Tibial nerve (tissue), 4 donors: ENCODE measurements at regions not wholly inside any gene's neighbourhood (a gene's known extent, or its start where the extent isn't known, plus 50 kb on each side); places are given as distances from the start of the nearest gene placed in this dataset.

Experiments used
- DNase-seq, 2 donors: peaks; one replicate each; pipeline ENCODE4 v3.0.0-alpha.2; 2019; ENCODE audit warnings: low spot score in 2 of 2
- H3K27ac ChIP-seq, 4 donors: fragments of 200-600 bp; sonication (generic) in 3 of 4; one replicate each; pipeline ENCODE4 v1.5.1; 2017 to 2019; ENCODE audit warnings: mild to moderate bottlenecking in 1 of 4
- H3K27me3 ChIP-seq, 2 donors: fragments of 200-600 bp; sonication (generic) in 1 of 2; one replicate each; pipeline versions ENCODE4 v1.5.1 to v1.6.0; 2017 to 2019
- H3K36me3 ChIP-seq, 3 donors: fragments of 200-600 bp; sonication (generic); one replicate each; pipeline ENCODE4 v1.5.1; 2018 to 2019
- H3K4me1 ChIP-seq, 4 donors: fragments of 200-600 bp; sonication (generic) in 3 of 4; one replicate each; pipeline ENCODE4 v1.5.1; 2017 to 2019
- H3K4me3 ChIP-seq, 4 donors: fragments of 200-600 bp; sonication (generic) in 3 of 4; one replicate each; pipeline ENCODE4 v1.5.1; 2017 to 2019; ENCODE audit warnings: mild to moderate bottlenecking in 1 of 4, moderate library complexity in 1 of 4
- H3K9me3 ChIP-seq, 4 donors: fragments of 200-600 bp; sonication (generic) in 3 of 4; one replicate each; pipeline ENCODE4 v1.5.1; 2017 to 2019
- CTCF ChIP-seq, 5 experiments: fragments of 200-600 bp in 3 of 5; fragments of 450-650 bp in 2 of 5; sonication (generic) in 3 of 5; IDR thresholded peaks; one replicate each; pipeline ENCODE4 v1.5.1; 2016 to 2019; ENCODE audit warnings: antibody characterized with exemption in 5 of 5, mild to moderate bottlenecking in 3 of 5, moderate library complexity in 2 of 5
- EP300 ChIP-seq, 2 donors: sonication (generic); formaldehyde crosslinking; IDR thresholded peaks; one replicate each; pipeline ENCODE4 v1.6.1; 2017; ENCODE audit warnings: antibody characterized with exemption in 2 of 2, mild to moderate bottlenecking in 1 of 2
- POLR2A ChIP-seq, 2 donors: fragments of 450-650 bp; IDR thresholded peaks; one replicate each; pipeline ENCODE4 v1.6.1; 2017; ENCODE audit warnings: antibody characterized with exemption in 2 of 2, mild to moderate bottlenecking in 2 of 2, moderate library complexity in 2 of 2
- WGBS, 2 donors: methylation state at CpG; one replicate each; pipeline ENCODE4 v1.1.5; 2018; 5-methylcytosine and 5-hydroxymethylcytosine counted together

GRCh38 chr6:48213076-48213788, 102.2 kb upstream of the PTCHD4 start:
- no peaks in the 10 kb centered on the region for H3K27me3 ChIP-seq
- H3K9me3 ChIP-seq, result peaks cover 0 to 2% (median 0%) of the 10 kb centered on the region in 4 donors
- 86 to 87% methylated on average over 8 of the region's 8 CpGs for WGBS, 2 donors
- H3K27ac ChIP-seq, result no peak overlapping the region
- no peaks in the 10 kb centered on the region for H3K36me3 ChIP-seq
- H3K4me3 ChIP-seq, result no peak overlapping the region
- no peaks in the 10 kb centered on the region for H3K4me1 ChIP-seq
- TF ChIP-seq CTCF (IDR thresholded peaks at IDR 0.05) (no peak), EP300 (IDR thresholded peaks at IDR 0.05) (no peak), POLR2A (IDR thresholded peaks at IDR 0.05) (no peak)
- DNase-seq, result no peak

- no peak for TF ChIP-seq CTCF (IDR thresholded peaks at IDR 0.05)
- no peak for TF ChIP-seq EP300 (IDR thresholded peaks at IDR 0.05)
- TF ChIP-seq POLR2A (IDR thresholded peaks at IDR 0.05), result no peak
- H3K4me3 ChIP-seq, result no peak overlapping the region
- H3K4me1 ChIP-seq, result no peaks in the 10 kb centered on the region
- no peak for DNase-seq
- H3K27ac ChIP-seq, result no peak overlapping the region
- no peaks in the 10 kb centered on the region for H3K36me3 ChIP-seq
- WGBS, 2 donors, result 63 to 69% methylated on average over 3 of the region's 3 CpGs
- H3K27me3 ChIP-seq, result no peaks in the 10 kb centered on the region
- peaks cover 0 to 2% (median 0%) of the 10 kb centered on the region in 4 donors for H3K9me3 ChIP-seq
Measured at GRCh38 chr6:48212501-48212900, 101.5 kb upstream of the PTCHD4 start.

GRCh38 chr6:48206091-48206490, 95.1 kb upstream of the PTCHD4 start:
- no peak for DNase-seq
- H3K9me3 ChIP-seq, result no peaks in the 10 kb centered on the region
- H3K27ac ChIP-seq, result no peak overlapping the region
- TF ChIP-seq POLR2A (IDR thresholded peaks at IDR 0.05) (no peak), CTCF (IDR thresholded peaks at IDR 0.05) (no peak), EP300 (IDR thresholded peaks at IDR 0.05) (no peak)
- H3K4me3 ChIP-seq, result no peak overlapping the region
- H3K4me1 ChIP-seq, result no peaks in the 10 kb centered on the region
- WGBS, 2 donors, result 41 to 52% methylated on average over 1 of the region's 1 CpG
- H3K36me3 ChIP-seq, result no peaks in the 10 kb centered on the region
- H3K27me3 ChIP-seq, result no peaks in the 10 kb centered on the region

GRCh38 chr6:48200869-48201390, 89.9 kb upstream of the PTCHD4 start:
- 75 to 84% methylated on average over 3 of the region's 3 CpGs for WGBS, 2 donors
- Histone ChIP-seq H3K27ac (no peak overlapping the region), H3K36me3 (no peaks in the 10 kb centered on the region), H3K4me3 (no peak overlapping the region), H3K4me1 (no peaks in the 10 kb centered on the region), H3K27me3 (no peaks in the 10 kb centered on the region), H3K9me3 (no peaks in the 10 kb centered on the region)
- TF ChIP-seq EP300 (IDR thresholded peaks at IDR 0.05) (no peak), POLR2A (IDR thresholded peaks at IDR 0.05) (no peak), CTCF (IDR thresholded peaks at IDR 0.05) (no peak)
- no peak for DNase-seq

GRCh38 chr6:48199499-48199898, 88.5 kb upstream of the PTCHD4 start:
- no peaks in the 10 kb centered on the region for H3K4me1 ChIP-seq

More at GRCh38 chr6:48199499-48199898, 88.5 kb upstream of the PTCHD4 start:
- no peaks in the 10 kb centered on the region for H3K36me3 ChIP-seq
- TF ChIP-seq EP300 (IDR thresholded peaks at IDR 0.05) (no peak), POLR2A (IDR thresholded peaks at IDR 0.05) (no peak), CTCF (IDR thresholded peaks at IDR 0.05) (no peak)
- no peak for DNase-seq
- no peaks in the 10 kb centered on the region for H3K27me3 ChIP-seq
- H3K27ac ChIP-seq, result no peak overlapping the region
- WGBS, 2 donors, result 55 to 57% methylated on average over 2 of the region's 2 CpGs
- H3K4me3 ChIP-seq, result no peak overlapping the region
- H3K9me3 ChIP-seq, result no peaks in the 10 kb centered on the region
